Retina (tissue), 1 donor: ENCODE measurements at regions not wholly inside any gene's neighbourhood (a gene's known extent, or its start where the extent isn't known, plus 50 kb on each side); places are given as distances from the start of the nearest gene placed in this dataset.
"Not testable (repeated sequence)": the region's sequence is repeated elsewhere in the genome, so short reads cannot be mapped to it uniquely, and the experiment has no call there.

Experiments used
- DNase-seq: peaks from one replicate; pipeline ENCODE4 v3.0.0-alpha.2; 2016

- DNase-seq = no peak
Observed at GRCh38 chr2:444937-445884, 157.3 kb upstream of the ALKAL2 start.

GRCh38 chr2:443741-444140 is 155.8 kb upstream of the ALKAL2 start:
- no peak for DNase-seq

GRCh38 chr2:443216-443615 is 155.3 kb upstream of the ALKAL2 start:
- DNase-seq = no peak

DNA sequence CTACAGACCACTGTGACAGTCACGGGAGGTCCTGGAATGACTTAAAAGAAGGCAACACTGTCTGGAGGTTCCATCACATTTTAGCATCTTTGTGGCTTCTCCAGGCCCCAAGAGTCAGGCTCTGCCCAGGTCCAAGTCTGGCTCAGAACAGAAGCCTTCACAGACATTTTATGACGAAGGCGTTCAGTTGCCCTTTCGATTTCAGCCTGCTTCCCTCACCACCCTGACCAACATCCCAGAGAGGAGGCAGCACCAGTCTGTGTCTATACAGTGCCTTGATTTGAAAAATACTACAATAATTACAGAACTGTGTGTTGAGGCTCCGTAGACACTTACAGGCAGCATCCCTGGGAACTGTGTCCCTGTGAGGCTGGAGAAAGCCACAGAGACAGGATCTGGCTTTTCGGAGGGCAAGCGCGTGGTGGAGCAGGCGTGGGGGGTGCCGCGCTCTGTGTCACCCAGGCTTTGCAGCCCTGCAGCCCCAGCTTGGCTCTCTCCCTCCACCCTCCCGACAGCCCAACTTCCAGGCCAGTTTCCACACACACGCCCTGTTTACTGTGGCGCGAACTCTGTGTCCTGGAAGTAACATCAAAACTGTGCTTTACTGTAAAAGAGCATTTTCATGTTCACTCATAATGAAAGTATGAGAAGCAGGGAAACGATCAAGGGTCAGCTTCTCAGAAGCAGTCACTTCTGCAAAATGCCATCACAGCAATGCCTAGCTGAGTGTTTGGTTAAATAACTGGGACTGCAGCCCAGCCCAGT is 153.5 kb upstream of the ALKAL2 start:
- DNase-seq = no peak

DNA sequence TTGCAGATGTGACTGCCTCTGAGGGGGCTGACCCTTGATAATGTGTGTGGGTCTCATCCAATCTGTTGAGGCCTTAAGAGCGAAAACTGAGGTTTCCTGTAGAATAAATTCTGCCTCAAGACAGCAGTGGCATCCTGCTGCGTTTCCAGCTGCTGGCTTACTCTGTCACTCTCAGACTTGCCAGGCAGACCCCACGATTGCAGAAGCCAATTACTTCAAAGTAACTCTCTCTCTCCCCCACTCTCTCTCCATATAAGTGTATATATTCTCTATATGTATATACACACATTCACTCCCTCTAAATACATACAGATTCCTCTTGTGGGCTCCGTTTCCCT is 152.5 kb upstream of the ALKAL2 start:
- no peak for DNase-seq

GRCh38 chr2:439556-440402 is 151.9 kb upstream of the ALKAL2 start:
- DNase-seq = no peak

GRCh38 chr2:439077-439476 is 151.2 kb upstream of the ALKAL2 start:
- no peak for DNase-seq

- DNase-seq = no peak
Observed at GRCh38 chr2:437756-438393, 150.0 kb upstream of the ALKAL2 start.

GRCh38 chr2:437180-437579 is 149.3 kb upstream of the ALKAL2 start:
- DNase-seq = no peak

GRCh38 chr2:436205-436604 is 148.3 kb upstream of the ALKAL2 start:
- no peak for DNase-seq

DNA sequence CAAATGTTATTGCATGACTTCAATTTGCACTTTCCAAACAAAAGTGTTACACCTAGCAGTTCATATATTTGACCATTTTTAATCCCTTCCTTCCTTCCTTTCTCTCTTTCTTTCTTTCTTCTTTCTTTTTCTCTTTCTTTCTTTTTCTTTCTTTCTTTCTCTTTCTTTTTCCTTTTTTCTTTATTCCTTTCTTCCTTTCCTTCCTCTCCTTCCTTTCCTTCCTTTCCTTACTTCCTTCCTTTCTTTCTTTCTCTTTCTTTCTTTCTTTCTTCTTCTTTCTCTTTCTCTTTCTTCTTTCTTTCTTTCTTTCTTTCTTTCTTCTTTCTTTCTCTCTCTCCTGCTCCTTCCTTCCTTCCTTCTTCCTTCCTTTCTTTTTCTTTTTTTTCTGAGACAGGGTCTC is 146.7 kb upstream of the ALKAL2 start:
- DNase-seq = no peak

DNA sequence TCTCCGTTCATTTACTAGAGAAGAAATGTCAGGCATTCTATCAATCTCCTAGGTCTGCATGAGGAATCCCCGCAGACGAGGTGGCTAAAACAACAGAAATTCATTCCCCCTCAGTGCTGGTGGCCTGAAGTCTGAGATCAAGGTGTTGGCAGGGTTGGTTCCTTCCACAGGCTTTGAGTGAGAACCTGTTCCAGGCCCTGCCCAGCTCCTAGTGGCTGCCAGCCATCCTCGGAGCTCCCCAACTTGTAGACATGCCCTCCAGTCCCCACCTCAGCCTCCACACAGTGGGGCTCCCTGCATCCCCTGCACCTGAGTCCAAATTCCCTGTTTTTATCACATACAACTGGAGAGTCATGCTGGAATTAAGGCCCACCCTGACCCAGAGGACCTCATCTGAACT is 145.3 kb upstream of the ALKAL2 start:
- DNase-seq = no peak

GRCh38 chr2:430291-431040 is 142.6 kb upstream of the ALKAL2 start:
- DNase-seq = no peak

DNA sequence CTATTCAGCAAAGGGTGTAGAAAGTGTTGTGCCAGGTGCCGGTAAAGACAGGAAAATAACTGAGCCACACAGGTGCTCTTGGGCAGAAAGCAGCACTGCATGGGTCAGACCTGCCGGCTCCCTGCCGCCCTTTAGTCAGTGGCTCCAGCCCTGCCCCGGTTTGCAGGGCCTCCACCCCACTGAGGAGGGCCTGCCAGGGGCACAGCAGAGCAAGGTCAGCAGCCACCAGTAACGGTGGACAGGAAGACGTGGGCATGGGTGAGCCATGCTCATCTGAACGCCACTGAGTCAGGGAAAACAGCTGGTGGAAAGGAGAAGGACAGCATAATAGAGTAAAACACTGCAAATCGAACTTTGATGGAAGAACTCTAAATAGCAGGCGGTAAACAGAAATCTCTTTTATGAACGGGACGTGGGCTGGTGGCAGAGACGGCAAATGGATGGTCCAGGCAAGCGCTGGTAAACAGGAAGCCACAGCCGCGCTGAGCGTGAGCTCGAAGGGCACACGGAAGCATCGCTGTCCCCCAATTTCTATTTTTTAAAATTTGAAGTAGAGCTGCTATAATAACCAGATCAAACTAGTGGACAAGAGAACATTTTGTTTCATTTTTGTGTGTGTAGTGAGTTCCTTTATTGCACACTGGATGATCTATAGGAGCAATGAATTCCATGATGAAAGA is 141.8 kb upstream of the ALKAL2 start:
- no peak for DNase-seq

- no peak for DNase-seq
Observed at GRCh38 chr2:429142-429541, 141.3 kb upstream of the ALKAL2 start.

GRCh38 chr2:428591-428990 is 140.7 kb upstream of the ALKAL2 start:
- no peak for DNase-seq

DNA sequence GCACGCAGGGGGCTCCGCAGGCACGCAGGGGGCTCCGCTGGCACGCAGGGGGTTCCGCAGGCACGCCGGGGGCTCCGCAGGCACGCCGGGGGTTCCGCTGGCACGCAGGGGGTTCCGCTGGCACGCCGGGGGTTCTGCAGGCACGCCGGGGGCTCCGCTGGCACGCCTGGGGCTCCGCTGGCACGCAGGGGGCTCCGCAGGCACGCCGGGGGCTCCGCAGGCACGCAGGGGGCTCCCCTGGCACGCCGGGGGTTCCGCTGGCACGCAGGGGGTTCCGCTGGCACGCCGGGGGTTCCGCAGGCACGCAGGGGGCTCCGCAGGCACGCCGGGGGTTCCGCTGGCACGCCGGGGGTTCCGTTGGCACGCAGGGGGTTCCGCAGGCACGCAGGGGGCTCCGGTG is 138.8 kb upstream of the ALKAL2 start:
- not testable (repeated sequence) for DNase-seq

DNA sequence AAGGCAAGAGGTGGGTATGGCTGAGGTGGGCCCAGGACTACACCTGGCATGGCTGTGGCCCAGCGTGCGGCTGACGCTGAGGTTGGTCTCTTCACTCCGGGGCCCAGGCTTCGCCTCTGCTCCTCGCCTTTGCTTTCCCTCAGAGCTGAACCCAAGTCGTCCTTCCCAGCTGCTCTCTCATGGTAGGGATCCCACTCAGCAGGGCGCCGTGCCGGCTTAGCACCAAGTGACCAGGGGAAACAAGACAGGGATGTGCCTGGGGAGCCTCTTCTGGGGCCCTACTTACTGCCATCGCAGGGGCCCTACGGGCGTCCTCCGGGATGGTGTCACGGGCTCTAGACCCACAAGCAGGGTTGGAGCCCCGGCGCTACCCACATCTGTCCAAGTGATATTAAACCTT is 138.1 kb upstream of the ALKAL2 start:
- DNase-seq = no peak

DNA sequence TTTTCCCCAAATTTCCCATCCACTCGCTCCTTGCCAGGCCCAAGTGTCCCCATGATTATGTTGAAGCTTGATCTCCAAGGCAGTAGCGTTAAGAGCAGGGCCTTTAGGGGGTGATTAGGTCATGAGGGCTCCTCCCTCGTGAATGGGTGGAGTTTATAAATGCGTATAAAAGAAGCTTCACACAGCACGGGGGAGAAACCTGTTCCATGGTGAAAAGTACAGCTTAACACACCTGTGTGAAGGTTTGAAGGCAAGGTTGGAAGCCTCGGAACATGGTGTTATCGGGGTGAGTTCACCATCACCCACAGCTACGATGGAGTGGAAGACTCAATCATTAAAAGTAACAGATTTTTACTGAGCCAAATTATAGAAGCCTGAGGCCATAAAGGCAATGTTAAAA is 137.4 kb upstream of the ALKAL2 start:
- DNase-seq = no peak

GRCh38 chr2:424306-425171 is 136.6 kb upstream of the ALKAL2 start:
- no peak for DNase-seq
